Skin epidermis (tissue), 12 donors: ENCODE measurements at regions not wholly inside any gene's neighbourhood (a gene's known extent, or its start where the extent isn't known, plus 50 kb on each side); places are given as distances from the start of the nearest gene placed in this dataset.
A peak's percentile ranks its signal among the peaks of the same experiment; 100 is the strongest.
"Not testable (repeated sequence)": the region's sequence is repeated elsewhere in the genome, so short reads cannot be mapped to it uniquely, and the experiment has no call there.

Experiments
- H3K27ac ChIP-seq, 21 experiments: fragments of 200-600 bp; sonication (generic) in 11 of 21; one replicate each; pipeline ENCODE4 v1.5.0; 2020; ENCODE audit warnings: mild to moderate bottlenecking in 3 of 21, inconsistent platforms in 2 of 21, moderate library complexity in 2 of 21
- H3K4me3 ChIP-seq, 7 experiments: fragments of 200-600 bp; sonication (generic) in 2 of 7; one replicate each; pipeline ENCODE4 v1.5.0; 2020; ENCODE audit warnings: inconsistent platforms in 2 of 7, mild to moderate bottlenecking in 2 of 7, moderate library complexity in 1 of 7

DNA sequence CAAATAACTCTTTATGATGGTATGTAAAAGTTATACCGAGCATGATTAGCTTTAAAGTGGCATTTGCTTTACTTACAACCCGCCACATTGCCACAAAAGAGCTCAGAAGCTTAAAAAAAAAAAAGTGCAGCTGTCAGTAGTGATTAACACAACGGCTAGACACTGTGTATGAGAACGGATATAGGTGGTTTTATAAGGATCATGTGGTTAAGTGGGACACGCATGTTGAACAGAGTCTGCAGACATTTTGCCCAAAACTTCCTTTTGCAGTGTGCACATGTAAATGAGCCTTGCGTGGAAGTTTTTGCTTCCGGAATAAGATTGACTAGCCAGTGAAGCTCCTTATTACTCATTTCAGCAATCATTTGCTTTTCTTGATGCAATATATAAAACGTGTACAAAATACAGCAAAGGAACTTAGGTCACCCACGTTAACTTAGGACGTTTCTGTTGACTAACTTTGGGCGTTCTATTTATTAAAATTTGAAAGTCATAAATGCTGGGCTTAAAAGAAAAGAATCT, 58.7 kb upstream of the RGS1 start:
- Histone ChIP-seq H3K4me3 (no peak overlapping the region), H3K27ac (peak overlapping the region in 6 of 21 experiments; percentile 19 to 82 (median 47))

DNA sequence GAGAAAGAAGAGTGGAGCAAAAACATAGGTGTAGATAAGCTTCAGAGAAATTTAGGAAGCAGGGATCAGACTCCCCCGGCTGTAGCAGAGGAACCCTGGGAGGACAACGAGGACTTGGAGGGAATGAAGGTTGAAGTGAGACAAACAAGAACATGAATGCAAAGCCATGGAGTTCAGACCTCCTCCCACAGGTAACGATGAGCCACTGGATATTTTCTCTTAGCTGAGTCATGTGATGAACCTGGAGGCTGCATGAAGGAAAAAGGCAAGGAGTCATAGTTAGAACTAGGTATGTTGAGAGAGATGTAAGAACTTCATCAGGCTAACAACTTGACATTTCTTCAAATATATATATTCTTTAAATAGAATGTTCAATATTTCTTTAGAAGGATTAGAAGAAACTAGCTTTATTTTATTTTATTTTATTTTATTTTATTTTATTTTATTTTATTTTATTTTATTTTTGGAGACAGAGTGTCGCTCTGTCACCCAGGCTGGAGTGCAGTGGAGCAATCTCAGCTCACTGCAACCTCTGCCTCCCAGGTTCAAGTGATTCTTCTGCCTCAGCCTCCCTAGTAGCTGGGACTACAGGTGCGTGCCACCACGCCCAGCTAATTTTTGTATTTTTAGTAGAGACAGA, 57.7 kb upstream of the RGS1 start:
- H3K4me3 ChIP-seq = not testable (repeated sequence)
- H3K27ac ChIP-seq = peak overlapping the region in 4 of 21 experiments; percentile 4 to 82 (median 52)

DNA sequence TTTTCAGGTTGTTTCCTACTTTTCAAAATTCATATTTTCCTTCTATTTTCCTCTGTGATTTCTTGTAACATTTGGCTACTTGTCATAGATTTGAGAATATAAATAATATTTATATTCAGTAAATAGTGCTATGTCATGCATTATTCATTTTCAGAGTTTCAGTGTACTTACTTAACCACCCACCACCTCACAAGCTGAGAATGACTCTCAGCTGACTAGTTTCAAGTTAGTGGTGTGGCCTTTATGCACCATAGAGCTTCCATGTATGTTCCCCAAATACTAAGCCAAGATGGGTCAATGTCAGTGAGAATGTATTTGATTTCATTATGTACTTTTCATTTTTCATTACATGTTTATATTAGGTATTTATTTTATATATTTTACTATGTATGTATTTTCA, 56.9 kb upstream of the RGS1 start:
- no peak overlapping the region for H3K27ac ChIP-seq
- H3K4me3 ChIP-seq = no peak overlapping the region

DNA sequence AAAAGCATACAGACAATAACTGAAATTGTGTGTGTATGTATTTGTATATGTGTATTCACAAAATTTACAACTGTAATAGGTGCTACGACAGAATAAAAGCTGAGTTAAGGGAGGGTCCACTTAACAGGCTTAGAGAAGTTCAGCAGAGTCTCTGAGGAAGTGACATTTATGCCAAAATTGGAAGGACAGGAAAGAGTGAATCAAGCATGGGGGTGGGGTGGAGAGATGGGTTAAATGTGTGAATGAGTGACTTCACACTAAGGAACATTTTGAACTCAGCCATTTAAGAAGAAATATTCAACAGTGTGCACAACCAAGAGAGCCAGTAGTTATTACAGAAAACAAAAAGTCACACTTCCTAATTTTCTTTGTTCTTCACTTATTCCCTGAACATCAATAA, 53.8 kb upstream of the RGS1 start:
- H3K4me3 ChIP-seq = no peak overlapping the region
- no peak overlapping the region for H3K27ac ChIP-seq

DNA sequence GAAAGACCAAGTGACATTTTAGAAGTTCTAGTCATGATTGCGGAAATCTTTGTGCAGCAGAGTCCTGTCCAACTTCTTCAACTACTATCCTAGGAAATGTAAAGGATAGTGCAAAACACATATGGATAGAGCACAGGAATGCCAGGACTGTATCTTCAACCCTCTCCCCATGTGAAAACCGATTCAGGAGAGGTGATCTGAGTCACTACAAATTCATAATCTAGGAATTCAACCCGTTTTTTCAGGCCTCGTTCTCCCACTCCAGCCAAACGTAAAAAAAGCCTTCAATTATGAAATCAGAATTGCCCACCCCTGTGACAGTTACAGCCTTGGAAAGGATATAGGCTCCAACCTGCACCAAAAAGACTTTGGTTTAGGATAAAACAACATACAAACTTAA, 52.9 kb upstream of the RGS1 start:
- Histone ChIP-seq H3K4me3 (no peak overlapping the region), H3K27ac (no peak overlapping the region)

DNA sequence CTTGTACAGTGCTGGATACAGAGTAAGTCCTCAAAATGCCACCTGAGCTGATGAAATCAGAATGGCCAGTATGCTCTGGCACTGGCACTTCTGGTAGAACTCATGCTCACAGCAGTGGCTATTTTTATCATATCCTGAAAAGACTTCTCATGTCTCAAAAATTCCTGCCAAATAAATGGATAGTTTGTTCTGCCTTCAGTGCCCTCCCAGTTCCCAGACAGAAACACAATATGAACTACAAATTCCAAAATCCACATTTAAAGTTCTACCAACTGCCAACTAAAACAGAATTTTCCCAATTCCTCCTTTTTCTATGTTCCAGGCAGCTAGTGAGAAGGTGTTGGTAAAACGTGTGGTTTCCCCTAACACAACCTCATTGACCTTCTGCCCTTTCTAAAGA, 51.4 kb upstream of the RGS1 start:
- Histone ChIP-seq H3K27ac (no peak overlapping the region), H3K4me3 (no peak overlapping the region)
